Heart left ventricle (tissue), 16 donors: ENCODE measurements at regions not wholly inside any gene's neighbourhood (a gene's known extent, or its start where the extent isn't known, plus 50 kb on each side); places are given as distances from the start of the nearest gene placed in this dataset.
A peak's percentile ranks its signal among the peaks of the same experiment; 100 is the strongest.

ENCODE experiments used
- ATAC-seq, 4 donors: fragments of 200-7000 bp; cut with Tn5 transposase; one replicate each; pipeline ENCODE4 v1.9.1; 2020 to 2022; ENCODE audit warnings: moderate library complexity in 4 of 4, mild to moderate bottlenecking in 3 of 4, moderate number of reproducible peaks in 1 of 4
- DNase-seq, 5 donors: peaks; one replicate each; pipeline ENCODE4 v3.0.0-alpha.2; 2020
- H3K27ac ChIP-seq, 12 donors: fragments of 200-600 bp; sonication (generic) in 4 of 12; one replicate each; pipeline versions ENCODE4 v1.5.0 to v1.8.0; 2016 to 2022; ENCODE audit warnings: mild to moderate bottlenecking in 2 of 12
- H3K27me3 ChIP-seq, 9 donors: fragments of 200-600 bp; sonication (generic) in 2 of 9; one replicate each; pipeline versions ENCODE4 v1.5.1 to v1.8.0; 2016 to 2022; ENCODE audit warnings: mild to moderate bottlenecking in 3 of 9
- H3K36me3 ChIP-seq, 9 donors: fragments of 200-600 bp; sonication (generic) in 2 of 9; one replicate each; pipeline versions ENCODE4 v1.5.0 to v1.8.0; 2018 to 2022; ENCODE audit warnings: mild to moderate bottlenecking in 2 of 9
- H3K4me1 ChIP-seq, 12 donors: fragments of 200-600 bp; sonication (generic) in 4 of 12; one replicate each; pipeline versions ENCODE4 v1.5.0 to v1.8.0; 2016 to 2022; ENCODE audit warnings: mild to moderate bottlenecking in 3 of 12
- H3K4me3 ChIP-seq, 12 donors: fragments of 200-600 bp; sonication (generic) in 4 of 12; one replicate each; pipeline versions ENCODE4 v1.5.0 to v1.8.0; 2017 to 2022; ENCODE audit warnings: mild to moderate bottlenecking in 9 of 12, moderate library complexity in 4 of 12
- H3K9me3 ChIP-seq, 12 donors: fragments of 200-600 bp; sonication (generic) in 4 of 12; one replicate each; pipeline versions ENCODE4 v1.5.0 to v1.8.0; 2016 to 2022; ENCODE audit warnings: mild to moderate bottlenecking in 1 of 12
- CTCF ChIP-seq, 12 donors: fragments of 200-600 bp; sonication (generic) in 4 of 12; IDR thresholded peaks; one replicate each; pipeline versions ENCODE4 v1.5.0 to v1.8.0; 2018 to 2022; ENCODE audit warnings: antibody characterized with exemption in 12 of 12, mild to moderate bottlenecking in 5 of 12
- POLR2A ChIP-seq, 2 donors: fragments of 450-650 bp; IDR thresholded peaks; one replicate each; pipeline ENCODE4 v1.6.1; 2017; ENCODE audit warnings: antibody characterized with exemption in 2 of 2, mild to moderate bottlenecking in 2 of 2, moderate library complexity in 2 of 2
- WGBS, 4 donors: extraction: QIAGEN DNeasy Blood & Tissue Kit in 2 of 4; methylation state at CpG; one replicate each; pipeline versions ENCODE4 v1.1.5 to v1.1.7; 2013 to 2018; 5-methylcytosine and 5-hydroxymethylcytosine counted together
- intact Hi-C, 10 donors: fragments of 100-400 bp; cut with DNase I; formaldehyde crosslinking; loops; one replicate each; pipeline versions ENCODE4 v1.11.1 to v1.14.2; 2022
- donor health status: ischemic (EF 13 %, LVEDD 7.1; RV severe dilation, severe dysfunction).
- donor health status: healthy with polysubstance abuse.
- donor health status: DM: no; HTN: yes; CAD: no.
- donor health status: DM: no; HTN: no; CAD: no.
- donor health status: ischemic (EF 25% LVEDD 6.9; RV normal size, moderate dysfunction).
- donor health status: ischemic (EF 25% LVEDD 5.7; RV mildly dilated, moderate dysfunction).
- donor health status: healthy.
- donor health status: DM: yes; HTN: yes; CAD: no.
- donor health status: ischemic (EF 35%, LVEDD 5.7; RV mildly dilated, moderate dysfunction).
- donor health status: nonischemic (EF 11% LVEDD 7.7; RV severe dilation, severe dysfunction).
- donor health status: DM: yes; HTN: yes; CAD: no.
- donor health status: PGD.
- donor health status: ischemic (EF 29% LVEDD 5.4; RV normal size, mild dysfunction).
- donor health status: nonischemic (EF 23%, LVEDD 6.1; RV moderate dilation, normal function).

GRCh38 chr13:106036870-106037269 lies 498.6 kb downstream of the EFNB2 start:
- no peak overlapping the region for H3K27ac ChIP-seq
- TF ChIP-seq POLR2A (IDR thresholded peaks at IDR 0.05) = no peak
- no peak for TF ChIP-seq CTCF (IDR thresholded peaks at IDR 0.05)
- intact Hi-C loops = no loop called here
- H3K4me3 ChIP-seq = no peak overlapping the region
- H3K36me3 ChIP-seq = no peaks in the 10 kb centered on the region
- ATAC-seq = peak in 1 of 4 donors; percentile 46
- no peak for DNase-seq
- WGBS, 4 donors = 78 to 90% (median 87%) methylated on average over 5 to 6 of the region's 6 CpGs
- H3K9me3 ChIP-seq = no peaks in the 10 kb centered on the region
- no peaks in the 10 kb centered on the region for H3K27me3 ChIP-seq
- H3K4me1 ChIP-seq = no peaks in the 10 kb centered on the region

GRCh38 chr13:106034201-106034600 lies 501.3 kb downstream of the EFNB2 start:
- 57 to 66% (median 64%) methylated on average over 6 of the region's 6 CpGs for WGBS, 4 donors
- Histone ChIP-seq H3K4me1 (no peaks in the 10 kb centered on the region), H3K27ac (no peak overlapping the region), H3K36me3 (no peaks in the 10 kb centered on the region), H3K9me3 (no peaks in the 10 kb centered on the region), H3K27me3 (no peaks in the 10 kb centered on the region), H3K4me3 (no peak overlapping the region)
- intact Hi-C loops = no loop called here
- TF ChIP-seq CTCF (IDR thresholded peaks at IDR 0.05) (no peak), POLR2A (IDR thresholded peaks at IDR 0.05) (no peak)
- DNase-seq (no peak), ATAC-seq (no peak)

GRCh38 chr13:106033659-106034058 lies 501.8 kb downstream of the EFNB2 start:
- intact Hi-C loops = no loop called here
- TF ChIP-seq CTCF (IDR thresholded peaks at IDR 0.05) (peak in 4 of 12 donors; percentile 14 to 34 (median 24)), POLR2A (IDR thresholded peaks at IDR 0.05) (no peak)
- Histone ChIP-seq H3K4me1 (no peaks in the 10 kb centered on the region), H3K36me3 (no peaks in the 10 kb centered on the region), H3K9me3 (no peaks in the 10 kb centered on the region), H3K27ac (no peak overlapping the region), H3K27me3 (no peaks in the 10 kb centered on the region), H3K4me3 (no peak overlapping the region)
- DNase-seq (no peak), ATAC-seq (no peak)
- 62 to 74% (median 66%) methylated on average over 2 of the region's 2 CpGs for WGBS, 4 donors

- no peak overlapping the region for H3K27ac ChIP-seq
- H3K36me3 ChIP-seq = no peaks in the 10 kb centered on the region
- 96 to 100% (median 98%) methylated on average over 2 of the region's 2 CpGs for WGBS, 4 donors
- TF ChIP-seq POLR2A (IDR thresholded peaks at IDR 0.05) = no peak
- no peak for TF ChIP-seq CTCF (IDR thresholded peaks at IDR 0.05)
- DNase-seq (no peak), ATAC-seq (no peak)
- no peaks in the 10 kb centered on the region for H3K4me1 ChIP-seq
- intact Hi-C loops = no loop called here
- no peaks in the 10 kb centered on the region for H3K27me3 ChIP-seq
- H3K9me3 ChIP-seq = no peaks in the 10 kb centered on the region
- no peak overlapping the region for H3K4me3 ChIP-seq
Observed at GRCh38 chr13:106032441-106032840, 503.0 kb downstream of the EFNB2 start.
